ENCODE measurements at regions not wholly inside any gene's neighbourhood (a gene's known extent, or its start where the extent isn't known, plus 50 kb on each side); places are given as distances from the start of the nearest gene placed in this dataset.
"Not testable (repeated sequence)": the region's sequence is repeated elsewhere in the genome, so short reads cannot be mapped to it uniquely, and the experiment has no call there.

DNA sequence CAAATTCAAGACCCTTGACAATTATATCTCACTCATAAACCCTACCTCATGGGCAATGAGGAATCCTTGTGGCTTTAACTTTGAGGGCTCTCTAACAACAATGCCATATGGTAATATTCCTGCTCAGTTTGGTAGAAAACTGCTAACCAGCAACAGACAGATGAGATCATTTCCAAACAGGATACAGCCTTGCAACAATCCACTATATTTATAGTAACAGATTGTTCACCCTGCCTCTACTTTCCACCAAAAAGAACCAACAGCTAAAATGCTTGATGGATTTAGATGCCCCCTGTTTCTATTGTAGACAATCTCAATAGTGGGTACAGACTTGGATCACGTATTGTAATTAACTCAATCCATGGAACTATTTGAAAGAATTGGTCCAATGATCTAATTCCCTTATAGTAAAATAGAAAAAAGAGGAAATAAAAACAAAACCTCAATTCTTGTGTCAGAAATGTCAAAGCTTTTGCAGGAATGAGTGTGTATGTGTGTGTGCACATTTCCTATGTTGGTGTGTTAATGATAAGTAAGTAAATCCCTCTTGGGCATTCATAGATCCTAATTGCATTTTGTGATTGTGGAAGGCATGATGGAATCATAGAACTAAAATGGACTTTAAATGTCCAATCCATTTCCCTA is 100.0 kb upstream of the EDEM3 start:
- no peak for DNase-seq

DNA sequence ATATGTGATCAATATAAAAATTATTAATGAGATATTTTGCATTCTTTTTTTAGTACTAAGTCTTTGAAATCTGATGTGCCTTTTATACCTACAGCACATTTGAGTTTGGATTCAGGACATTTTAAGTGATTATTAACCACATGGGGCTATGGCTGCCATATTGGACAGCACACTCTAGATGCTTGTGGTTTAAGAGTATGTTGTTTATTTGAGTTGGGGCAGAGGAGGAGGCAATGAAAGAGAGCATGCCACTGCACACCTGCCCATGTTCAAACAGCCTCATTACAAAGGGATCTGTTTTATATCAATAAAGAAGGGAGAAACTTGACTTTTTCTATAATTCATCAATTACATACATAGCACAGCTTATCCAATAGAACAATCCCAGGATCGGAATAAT is 99.4 kb upstream of the EDEM3 start:
- no peak for DNase-seq

DNA sequence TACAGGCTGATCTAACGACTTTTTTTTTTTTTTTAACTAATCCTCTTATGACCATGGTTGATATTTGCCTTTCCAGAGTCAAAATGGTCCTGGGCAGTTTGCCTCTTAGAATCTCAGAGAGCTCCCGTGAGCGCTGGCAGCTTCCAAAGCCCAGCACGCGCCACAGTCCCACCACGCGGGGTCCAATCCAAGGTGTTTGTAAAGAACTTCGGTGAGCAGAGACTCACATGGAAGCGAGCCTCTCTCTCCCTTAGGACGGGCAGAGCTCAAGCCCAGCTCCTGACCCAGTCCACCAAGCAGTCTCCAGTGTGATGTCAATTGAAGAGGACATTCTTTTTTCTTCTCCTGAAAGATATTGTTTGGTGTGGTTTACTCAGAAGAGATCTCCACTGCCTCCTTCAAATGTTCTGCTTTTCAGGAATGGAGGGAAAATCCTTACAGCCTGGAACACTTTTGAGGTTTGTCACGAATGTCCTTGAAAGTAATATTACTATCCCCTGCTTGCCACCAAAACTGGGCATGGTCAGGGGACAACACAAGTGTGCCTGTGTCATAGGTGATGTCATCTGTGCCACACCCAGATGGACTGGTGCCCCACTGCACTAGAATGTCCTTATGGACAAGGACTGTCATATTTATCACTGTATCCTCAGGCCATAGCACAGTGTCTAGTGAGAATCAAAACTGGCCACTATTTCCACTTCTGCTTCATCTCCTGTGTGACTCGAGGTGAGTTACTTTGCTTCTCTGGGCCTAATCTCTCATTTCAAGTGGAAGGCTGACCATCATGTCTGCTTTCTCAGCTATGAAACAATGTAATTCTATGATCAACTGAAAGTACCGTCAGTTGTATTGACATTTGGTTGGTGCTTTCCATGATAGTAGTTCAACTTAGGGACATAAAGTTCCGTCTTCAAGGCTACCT is 97.4 kb upstream of the EDEM3 start:
- no peak for DNase-seq

DNA sequence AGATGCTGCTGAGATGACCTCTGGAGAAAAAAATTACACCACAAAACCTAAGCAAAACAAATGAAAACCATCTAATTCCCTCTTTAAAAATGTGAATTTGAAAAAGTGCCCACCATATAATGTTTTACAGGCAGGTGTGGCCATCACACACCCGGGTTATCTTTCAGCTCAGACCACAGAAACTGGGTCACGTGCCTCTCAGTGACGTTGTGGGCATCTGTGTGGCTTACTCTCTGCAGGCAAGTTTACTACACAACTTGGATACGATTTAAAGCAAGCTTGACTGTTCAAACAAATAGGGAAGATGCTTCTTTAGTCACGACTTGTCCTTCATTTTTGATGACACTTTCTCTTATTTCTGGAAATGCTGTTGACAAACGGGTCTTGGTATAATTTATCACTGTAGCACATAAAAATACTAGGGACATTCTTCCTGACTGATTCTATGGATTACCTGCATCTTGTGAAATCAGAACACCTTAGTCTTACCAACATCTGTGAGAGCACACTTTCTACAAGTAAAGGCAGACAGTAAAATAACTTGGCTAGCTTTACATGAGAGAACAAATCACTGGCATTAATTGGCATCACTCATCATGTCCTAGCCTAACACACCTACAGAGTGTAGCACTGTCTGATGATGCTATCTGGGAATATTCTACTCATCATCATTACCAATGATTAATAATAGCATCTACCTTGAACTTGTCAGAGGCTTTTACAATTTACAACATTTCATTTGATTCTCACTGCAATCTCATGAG is 89.3 kb upstream of the EDEM3 start:
- DNase-seq = no peak

DNA sequence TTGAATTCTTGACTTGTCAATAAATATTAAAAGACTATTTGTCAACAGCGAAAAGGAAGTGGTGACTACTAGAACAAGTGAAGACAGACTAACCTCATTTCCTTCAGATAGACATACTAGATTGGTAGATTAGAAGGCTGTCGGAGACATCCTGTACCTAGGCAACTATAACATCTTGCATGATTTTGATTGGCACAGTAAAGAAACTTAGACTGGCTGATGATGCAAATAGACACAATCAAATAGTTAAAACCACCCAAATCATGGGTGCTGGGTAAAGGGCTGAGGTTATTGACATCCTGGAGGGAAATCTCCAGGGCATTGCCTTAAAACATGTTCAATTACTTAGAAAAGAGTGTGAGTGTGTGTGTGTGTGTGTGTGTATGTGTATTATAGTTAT is 85.9 kb upstream of the EDEM3 start:
- no peak for DNase-seq

DNA sequence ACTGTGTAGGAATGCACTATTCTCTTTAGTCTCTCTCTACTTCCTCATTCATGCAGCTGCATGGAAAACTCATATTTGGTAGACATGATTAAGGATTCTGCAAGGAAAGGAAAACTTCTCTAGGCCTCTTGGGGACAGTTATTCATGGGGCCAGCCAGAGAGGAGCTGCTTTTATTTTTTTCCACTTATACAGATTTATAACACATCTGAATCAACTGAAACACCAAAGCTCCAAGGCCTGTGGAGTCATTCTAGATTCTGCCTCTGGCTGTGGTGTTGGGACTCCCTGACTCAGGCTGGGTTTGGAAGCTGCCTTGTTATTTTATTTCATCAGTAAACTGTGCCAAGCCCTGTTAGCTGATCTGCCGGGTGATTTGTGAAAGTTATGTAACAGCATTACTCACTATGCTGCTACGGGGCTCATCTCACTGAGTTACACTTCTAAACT is 83.9 kb upstream of the EDEM3 start:
- DNase-seq = peak; percentile 91 to 96 (median 96)

DNA sequence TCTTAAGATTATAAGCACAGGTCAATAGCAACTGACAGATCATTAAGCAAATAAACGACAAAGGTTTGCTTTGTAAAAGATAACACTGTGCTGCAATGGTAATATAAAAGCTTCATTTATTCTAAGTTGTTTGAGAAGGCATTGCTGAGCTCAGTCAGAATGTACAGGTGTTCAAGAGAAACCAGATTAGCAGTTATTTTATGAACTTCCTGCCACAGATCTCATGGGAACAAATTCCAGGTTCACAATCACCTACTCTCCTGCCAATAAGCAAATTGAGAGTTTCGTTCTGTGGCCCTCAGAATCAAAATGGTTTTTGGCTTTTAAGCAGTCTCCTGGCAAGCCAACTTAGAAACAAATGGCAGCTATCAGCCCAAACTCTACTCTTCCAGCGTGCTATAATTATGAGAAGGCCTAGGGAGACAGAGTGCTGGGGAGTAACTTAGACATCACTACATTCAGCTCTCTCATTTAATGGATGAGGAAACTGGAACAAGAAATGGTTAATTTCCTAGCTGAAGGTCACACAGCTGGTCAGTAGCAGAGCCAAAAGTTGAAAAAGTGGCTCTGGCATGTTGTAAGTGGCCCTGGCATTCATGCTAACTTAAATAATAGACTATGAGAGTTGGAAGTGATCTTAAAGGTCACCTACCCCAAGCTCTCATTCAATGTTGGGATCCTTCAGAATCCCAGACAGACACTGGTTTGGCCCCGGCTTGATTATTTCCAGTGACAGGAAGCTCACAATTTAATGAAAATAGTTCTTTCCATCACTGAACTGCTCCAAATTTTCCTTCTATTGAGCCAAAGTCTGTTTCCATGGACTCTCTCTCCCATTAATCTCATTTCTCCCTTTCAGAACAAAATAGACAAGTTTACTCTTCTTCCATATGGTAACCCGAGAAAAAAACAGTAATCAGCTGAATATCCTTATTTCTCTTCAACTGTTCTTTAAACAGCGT is 82.6 kb upstream of the EDEM3 start:
- DNase-seq = peak; percentile 76 to 93 (median 79)

DNA sequence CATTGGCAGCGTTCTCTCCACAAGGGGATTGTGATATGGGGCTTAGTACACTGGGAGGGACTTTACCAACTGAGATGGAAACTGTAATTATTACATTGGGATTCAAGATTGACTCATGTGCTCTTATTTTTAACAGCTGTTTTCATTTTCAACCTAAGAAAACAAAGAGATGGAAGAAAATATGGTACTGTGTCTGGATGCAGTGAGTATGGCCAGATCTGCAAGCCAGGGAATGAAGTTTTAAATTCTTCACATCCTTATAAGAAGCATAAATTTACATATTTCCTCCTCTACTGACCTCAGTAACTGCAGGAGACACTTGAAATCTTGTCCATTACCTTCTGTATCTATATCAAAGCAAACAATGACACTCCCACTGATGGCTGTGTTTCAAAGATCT is 81.5 kb upstream of the EDEM3 start:
- DNase-seq = peak; percentile 62 to 90 (median 69)

DNA sequence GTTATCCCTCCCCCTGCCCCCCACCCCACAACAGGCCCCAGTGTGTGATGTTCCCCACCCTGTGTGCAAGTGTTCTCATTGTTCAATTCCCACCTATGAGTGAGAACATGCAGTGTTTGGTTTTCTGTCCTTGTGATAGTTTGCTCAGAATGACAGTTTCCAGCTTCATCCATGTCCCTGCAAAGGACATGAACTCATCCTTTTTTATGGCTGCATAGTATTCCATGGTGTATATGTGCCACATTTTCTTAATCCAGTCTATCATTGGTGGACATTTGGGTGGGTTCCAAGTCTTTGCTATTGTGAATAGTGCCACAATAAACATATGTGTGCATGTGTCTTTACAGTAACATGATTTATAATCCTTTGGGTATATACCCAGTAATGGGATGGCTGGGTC is 79.3 kb upstream of the EDEM3 start:
- not testable (repeated sequence) for DNase-seq

DNA sequence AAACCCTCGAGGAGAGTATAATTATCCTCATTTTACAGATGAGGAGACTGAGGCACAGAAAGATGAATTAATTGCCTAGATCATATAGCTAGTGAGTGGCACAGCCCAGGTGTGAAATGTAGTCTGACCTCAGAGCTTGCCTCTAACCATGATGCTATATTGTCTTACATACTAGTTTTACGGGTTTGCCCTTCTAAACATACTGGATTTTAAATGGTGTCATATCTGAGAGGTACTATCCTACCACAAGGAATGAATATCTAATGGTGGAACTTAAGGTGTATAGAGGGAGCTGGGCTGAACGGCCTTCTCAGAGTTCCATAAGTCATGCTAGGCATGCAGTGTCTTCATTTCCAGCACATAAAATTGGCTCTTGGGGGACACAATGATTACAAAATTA is 77.9 kb upstream of the EDEM3 start:
- no peak for DNase-seq

DNA sequence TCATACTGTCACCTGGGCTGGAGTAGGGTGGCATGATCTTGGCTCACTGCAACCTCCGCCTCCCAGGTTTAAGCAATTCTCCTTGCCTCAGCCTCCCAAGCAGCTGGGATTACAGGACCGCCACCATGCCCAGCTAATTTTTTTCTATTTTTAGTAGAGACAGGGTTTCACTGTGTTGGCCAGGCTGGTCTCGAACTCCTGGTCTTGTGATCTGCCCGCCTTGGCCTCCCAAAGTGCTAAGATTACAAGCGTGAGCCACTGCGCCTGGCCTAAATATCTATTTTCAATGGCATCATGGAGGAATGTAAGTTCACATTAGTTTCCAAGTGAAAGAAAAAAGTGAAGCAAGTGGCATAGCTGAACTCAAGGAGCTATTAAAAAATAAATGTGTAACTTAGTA is 74.8 kb upstream of the EDEM3 start:
- not testable (repeated sequence) for DNase-seq

DNA sequence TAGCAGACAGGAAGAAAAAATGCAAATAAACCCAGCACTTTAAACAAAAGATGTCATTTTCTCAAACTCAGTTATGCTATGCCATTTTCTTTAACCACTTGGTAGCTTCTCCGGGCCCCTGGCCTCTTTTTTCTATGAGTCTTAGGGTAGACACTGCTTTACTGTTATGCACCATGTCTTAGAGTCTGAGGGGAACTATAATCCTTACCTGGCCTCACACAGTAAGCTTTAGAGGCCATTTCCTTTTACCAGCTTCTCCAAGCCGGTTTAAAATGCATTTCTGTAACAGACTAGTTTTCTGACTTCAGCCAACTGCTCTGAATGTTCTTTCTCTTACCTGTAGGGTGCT is 73.7 kb upstream of the EDEM3 start:
- no peak for DNase-seq

DNA sequence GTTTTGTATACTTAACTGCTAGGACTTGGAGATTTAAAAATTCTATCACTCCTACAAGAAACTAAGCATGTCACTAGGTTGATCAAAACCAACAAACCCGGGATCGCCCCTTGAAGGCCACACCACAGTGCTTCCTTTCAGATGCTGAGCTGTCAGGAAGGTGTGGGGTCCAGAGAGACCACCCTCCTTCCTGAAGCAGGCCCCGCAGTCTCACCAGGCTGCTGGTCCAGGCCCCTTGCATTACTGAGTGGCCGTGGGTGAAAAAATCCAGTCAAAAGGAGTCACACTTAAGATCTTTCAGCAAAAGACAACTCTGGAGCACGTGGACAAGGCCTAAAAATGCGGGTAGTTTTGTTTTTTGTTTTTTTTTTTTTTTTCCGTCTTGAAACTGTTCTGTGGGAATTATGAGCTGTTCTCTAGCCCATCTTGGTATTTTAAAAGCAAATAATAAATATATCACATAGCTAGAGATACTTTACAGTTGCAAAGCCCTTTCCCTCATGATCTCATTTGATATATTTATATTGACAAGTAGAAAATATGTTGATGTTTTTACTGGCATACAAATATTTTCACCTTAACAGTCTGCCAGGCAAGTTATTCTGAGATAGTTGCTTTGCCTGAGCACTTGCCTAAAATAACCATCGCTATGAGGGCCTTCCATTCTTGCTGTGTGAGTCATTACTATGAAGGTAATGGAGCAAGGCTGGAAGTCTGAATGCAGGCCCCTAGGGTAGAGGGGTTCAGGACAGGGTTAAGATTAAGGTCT is 73.1 kb upstream of the EDEM3 start:
- peak in 2 of 3 donors; percentile 49 to 70 for DNase-seq

DNA sequence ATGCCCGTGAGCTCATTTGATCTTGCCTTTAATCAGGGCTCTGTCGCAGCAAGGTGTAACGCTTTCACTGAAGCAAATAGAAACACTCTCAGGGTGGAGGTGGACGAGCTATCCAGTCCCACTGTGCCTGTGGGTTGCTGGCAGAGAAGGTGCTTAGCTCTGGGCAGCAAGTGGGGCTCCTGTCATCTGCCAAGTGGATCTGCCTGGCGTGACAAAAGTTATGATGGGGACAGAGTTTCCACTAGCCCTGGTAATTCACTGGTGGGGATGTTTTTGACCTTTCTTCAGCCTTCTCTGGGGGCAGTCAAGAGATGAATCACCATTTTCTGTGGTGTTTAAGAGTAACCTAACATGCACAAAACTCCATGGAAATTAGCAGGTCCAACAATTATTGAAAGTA is 71.3 kb upstream of the EDEM3 start:
- DNase-seq = no peak

DNA sequence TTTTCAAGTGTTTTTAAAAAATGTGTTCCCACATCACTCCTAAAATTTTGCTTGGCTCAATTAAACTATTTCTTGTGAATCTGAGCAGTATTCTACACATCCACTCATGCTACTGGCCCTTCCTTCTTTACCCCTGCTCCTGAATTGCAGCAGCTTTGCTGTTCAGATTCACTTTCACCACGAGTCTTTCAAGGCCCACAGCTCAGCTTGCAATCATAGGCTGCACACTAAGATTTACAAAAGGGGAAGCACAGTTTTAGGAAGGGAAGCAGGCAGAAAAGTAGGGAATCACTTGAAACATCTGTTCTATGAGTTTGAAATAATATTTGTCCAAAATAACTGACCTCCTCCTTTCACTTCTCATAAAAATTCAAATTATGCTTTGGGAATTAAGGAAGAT is 70.9 kb upstream of the EDEM3 start:
- peak in 1 of 3 donors; percentile 60 for DNase-seq

DNA sequence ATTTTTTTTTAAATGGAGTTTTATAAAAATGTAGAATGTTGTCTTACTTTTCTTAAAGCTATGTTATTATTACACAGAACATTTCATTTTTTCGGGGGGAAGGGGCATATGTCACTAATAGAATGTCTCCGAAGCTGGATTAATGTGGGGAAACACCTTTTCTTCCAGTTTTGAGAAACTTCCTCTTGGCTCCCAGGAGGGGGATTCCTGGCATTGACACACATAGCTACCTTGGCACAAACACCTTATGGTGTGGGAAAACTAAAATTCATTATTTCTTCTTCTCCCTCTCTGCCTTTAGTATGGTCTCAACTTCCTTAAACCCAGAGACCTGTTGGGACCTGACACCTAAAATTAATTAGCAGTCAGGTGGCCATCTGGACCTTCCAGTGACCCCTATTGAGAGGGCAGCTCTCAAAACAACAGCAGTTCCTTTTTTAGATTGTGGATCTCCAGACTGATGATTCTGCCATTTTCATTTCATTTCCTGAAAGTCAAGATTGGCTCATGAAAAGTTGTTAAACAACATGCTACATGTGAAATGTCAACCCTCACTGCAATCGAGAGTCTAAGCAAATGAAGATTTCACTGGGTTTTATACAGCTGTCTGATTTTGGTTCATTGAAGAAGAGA is 70.1 kb upstream of the EDEM3 start:
- peak in 1 of 3 donors; percentile 22 for DNase-seq

DNA sequence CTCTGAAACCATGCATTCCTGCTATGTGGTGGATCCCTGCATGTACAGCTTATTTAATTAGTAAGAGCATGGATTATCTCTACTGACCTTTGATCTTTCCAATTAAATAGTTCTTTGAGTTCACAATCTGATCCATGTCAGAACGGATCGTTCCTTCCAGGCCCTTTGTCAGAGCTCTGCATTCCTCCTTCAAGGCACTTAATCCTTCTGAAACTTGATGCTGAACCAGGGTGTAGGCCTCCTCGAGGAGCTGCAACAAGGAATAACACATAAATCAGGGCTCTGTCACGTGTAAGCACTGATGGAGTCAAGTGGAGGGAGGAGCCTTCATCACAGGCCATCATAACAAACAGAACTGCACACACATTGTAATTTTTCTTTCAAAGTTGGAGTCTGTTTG is 68.4 kb upstream of the EDEM3 start:
- DNase-seq = peak in 2 of 3 donors; percentile 28 to 54

DNA sequence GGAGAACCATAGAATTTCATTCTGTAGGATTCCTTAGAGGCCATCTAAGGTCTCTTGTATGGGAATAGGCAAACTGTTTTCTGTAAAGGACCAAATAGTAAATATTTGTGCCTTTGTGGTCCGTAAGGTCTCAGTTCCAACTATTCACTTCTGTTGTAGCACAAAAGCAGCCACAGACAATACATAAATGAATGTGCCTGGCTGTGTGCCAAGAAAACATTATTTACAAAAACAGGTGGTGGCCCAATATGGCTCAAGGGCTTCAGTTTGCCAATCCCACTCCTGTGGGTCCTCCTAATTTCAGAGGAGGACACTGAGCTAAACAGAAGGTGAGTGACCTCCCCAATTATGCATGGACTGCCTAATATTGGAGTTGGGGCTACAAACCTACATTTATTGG is 67.6 kb upstream of the EDEM3 start:
- DNase-seq = peak in 1 of 3 donors; percentile 37

DNA sequence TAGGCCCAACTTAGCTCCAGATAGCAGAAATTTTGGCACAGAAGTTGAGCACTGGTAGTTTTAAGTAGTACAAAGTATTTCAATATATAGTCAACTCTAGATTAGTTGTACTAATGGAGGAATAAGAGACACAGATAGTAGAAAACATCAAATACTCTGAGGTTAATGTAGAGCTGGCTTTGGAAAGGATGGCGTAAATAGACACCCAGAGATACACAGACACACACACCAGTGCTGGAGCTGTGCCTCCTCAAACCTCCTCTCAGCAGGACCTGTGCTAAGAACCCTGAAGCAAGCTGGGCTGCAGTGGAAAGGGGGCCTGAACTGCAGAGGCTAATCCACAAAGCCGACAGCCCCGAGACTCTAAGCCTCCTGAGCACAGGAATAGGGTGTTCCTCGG is 67.0 kb upstream of the EDEM3 start:
- peak in 1 of 3 donors; percentile 16 for DNase-seq

DNA sequence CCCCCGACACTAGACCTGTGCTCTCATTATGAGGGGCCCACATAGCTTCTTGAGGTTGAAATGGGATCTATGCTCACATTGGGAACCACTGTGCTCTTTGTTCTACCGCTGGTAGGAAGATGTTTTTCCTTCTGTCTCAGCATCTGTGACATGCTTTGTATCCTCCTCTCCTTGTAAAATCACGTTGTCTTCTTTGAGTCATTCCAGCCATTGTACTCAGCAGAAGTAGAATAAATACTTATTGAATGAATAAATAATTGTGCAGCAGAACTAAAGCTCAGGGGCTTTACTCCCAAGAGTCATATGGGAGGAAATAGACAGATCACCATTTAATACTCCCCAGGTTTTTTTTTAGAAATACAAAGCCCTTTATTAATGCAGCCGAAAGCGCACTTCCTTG is 66.3 kb upstream of the EDEM3 start:
- DNase-seq = peak in 1 of 3 donors; percentile 19
